IMR-90 (cell line): ENCODE measurements at regions not wholly inside any gene's neighbourhood (a gene's known extent, or its start where the extent isn't known, plus 50 kb on each side); places are given as distances from the start of the nearest gene placed in this dataset.
A peak's percentile ranks its signal among the peaks of the same experiment; 100 is the strongest.

Source experiments
- ATAC-seq: fragments of 200-7000 bp; cut with Tn5 transposase; 2 replicates; pipeline ENCODE4 v1.9.1; 2020; ENCODE audit warnings: low read depth, mild to moderate bottlenecking, moderate library complexity
- BruUV-seq: library from RNA; stranded (reverse); fragments of 400-500 nt; replicated peaks from 2 replicates; lab custom pipeline; 2021; lab: Mats Ljungman, UMichigan
- CTCF ChIA-PET: fragments of 300-600 bp; formaldehyde crosslinking; extraction: SDS; loops from one replicate; lab custom pipeline; 2021; ENCODE audit warnings: antibody characterized with exemption; lab: Yijun Ruan, JAX
- POLR2A ChIA-PET: fragments of 300-600 bp; sonication (Branson Sonifier 250); formaldehyde crosslinking; loops from one replicate; lab custom pipeline; 2022; ENCODE audit warnings: antibody characterized with exemption; ENCODE audit not compliant: unreplicated experiment; lab: Charles Lee
- DNase-seq: peaks from one replicate; pipeline ENCODE4 v3.0.0; 2013
- H2AFZ ChIP-seq: replicated peaks from 2 replicates; pipeline ENCODE3; 2013; ENCODE audit warnings: low read length, mild to moderate bottlenecking; ENCODE audit not compliant: poor library complexity
- H2AK5ac ChIP-seq: 2 replicates; pipeline ENCODE4 v1.6.1; 2013; ENCODE audit warnings: low read depth, low read length, inconsistent platforms
- H2AK9ac ChIP-seq: replicated peaks from 2 replicates; pipeline ENCODE3; 2013; ENCODE audit warnings: mild to moderate bottlenecking, low read depth, low read length, moderate library complexity; ENCODE audit not compliant: poor library complexity
- H2BK120ac ChIP-seq: 2 replicates; pipeline ENCODE4 v1.6.1; 2013; ENCODE audit warnings: low read depth, low read length, inconsistent platforms
- H2BK15ac ChIP-seq: 3 replicates; pipeline ENCODE4 v1.6.1; 2013; ENCODE audit warnings: low read depth, low read length, inconsistent platforms
- H2BK20ac ChIP-seq: 2 replicates; pipeline ENCODE4 v1.6.1; 2013; ENCODE audit warnings: low read depth, mild to moderate bottlenecking, inconsistent platforms, low read length, moderate library complexity
- H2BK5ac ChIP-seq: 2 replicates; pipeline ENCODE4 v1.6.1; 2013; ENCODE audit warnings: mild to moderate bottlenecking, low read depth, low read length, inconsistent platforms; ENCODE audit not compliant: poor library complexity, severe bottlenecking
- H3K14ac ChIP-seq: replicated peaks from 2 replicates; pipeline ENCODE4 v1.6.1; 2013; ENCODE audit warnings: low read depth, low read length, inconsistent platforms
- H3K18ac ChIP-seq: 2 replicates; pipeline ENCODE4 v1.6.1; 2013; ENCODE audit warnings: low read depth, low read length, control low read depth
- H3K23ac ChIP-seq: 2 replicates; pipeline ENCODE4 v1.6.1; 2013; ENCODE audit warnings: low read depth, low read length, inconsistent platforms
- H3K27ac ChIP-seq: 2 replicates; pipeline ENCODE4 v1.5.1; 2013; ENCODE audit warnings: mild to moderate bottlenecking, control low read depth, low read length; ENCODE audit not compliant: insufficient read depth
- H3K27me3 ChIP-seq: 2 replicates; pipeline ENCODE4 v1.6.1; 2013; ENCODE audit warnings: low read length; ENCODE audit not compliant: control insufficient read depth, insufficient read depth
- H3K36me3 ChIP-seq: 2 replicates; pipeline ENCODE4 v1.6.1; 2013; ENCODE audit warnings: low read length, mixed read lengths; ENCODE audit not compliant: control insufficient read depth, insufficient read depth
- H3K4ac ChIP-seq: 2 replicates; pipeline ENCODE4 v1.6.1; 2013; ENCODE audit warnings: low read depth, low read length, inconsistent platforms
- H3K4me1 ChIP-seq: 2 replicates; pipeline ENCODE4 v1.6.1; 2013; ENCODE audit warnings: low read length, mixed read lengths; ENCODE audit not compliant: control insufficient read depth, insufficient read depth
- H3K4me2 ChIP-seq: 2 replicates; pipeline ENCODE4 v1.6.1; 2013; ENCODE audit warnings: low read depth, mild to moderate bottlenecking, control low read depth, low read length, moderate library complexity
- H3K4me3 ChIP-seq: 2 replicates; pipeline ENCODE4 v1.5.1; 2013; ENCODE audit warnings: low read depth, mild to moderate bottlenecking, control low read depth, low read length, moderate library complexity; ENCODE audit not compliant: insufficient read depth
- H3K56ac ChIP-seq: 2 replicates; pipeline ENCODE4 v1.6.1; 2013; ENCODE audit warnings: low read length, inconsistent platforms; ENCODE audit not compliant: insufficient read depth; ENCODE audit errors: extremely low read depth
- H3K79me1 ChIP-seq, 2 experiments: 2 replicates each; pipeline ENCODE4 v1.6.1; 2013; ENCODE audit warnings: low read length in 2 of 2, inconsistent platforms in 1 of 2, low read depth in 1 of 2
- H3K9ac ChIP-seq: 2 replicates; pipeline ENCODE4 v1.6.1; 2013; ENCODE audit warnings: low read depth, low read length, control low read depth
- H3K9me1 ChIP-seq: 2 replicates; pipeline ENCODE4 v1.6.1; 2013; ENCODE audit warnings: low read length, inconsistent platforms; ENCODE audit not compliant: insufficient read depth
- H3K9me3 ChIP-seq: 2 replicates; pipeline ENCODE4 v1.6.1; 2013; ENCODE audit warnings: low read length; ENCODE audit not compliant: control insufficient read depth, insufficient read depth
- H4K20me1 ChIP-seq: 2 replicates; pipeline ENCODE4 v1.6.1; 2013; ENCODE audit warnings: low read length, inconsistent platforms; ENCODE audit not compliant: insufficient read depth
- H4K5ac ChIP-seq: 2 replicates; pipeline ENCODE4 v1.6.1; 2013; ENCODE audit warnings: mild to moderate bottlenecking, low read depth, low read length, control low read depth
- H4K8ac ChIP-seq, 2 experiments: 2 replicates each; pipeline ENCODE4 v1.6.1; 2013; ENCODE audit warnings: low read depth in 2 of 2, low read length in 2 of 2, control low read depth in 1 of 2, inconsistent platforms in 1 of 2
- H4K91ac ChIP-seq: 2 replicates; pipeline ENCODE4 v1.6.1; 2013; ENCODE audit warnings: low read depth, low read length, inconsistent platforms; ENCODE audit not compliant: insufficient read depth
- BHLHE40 ChIP-seq: fragments of 150-350 bp; IDR thresholded peaks from 2 replicates; pipeline ENCODE4 v1.6.1; 2016; ENCODE audit warnings: mild to moderate bottlenecking, low read depth, low read length
- CEBPB ChIP-seq: IDR thresholded peaks from 2 replicates; pipeline ENCODE4 v1.6.1; 2012; ENCODE audit warnings: low read depth, low read length, improper control_type of control experiment
- CHD1 ChIP-seq: IDR thresholded peaks from 2 replicates; pipeline ENCODE4 v1.6.1; 2012; ENCODE audit warnings: low read depth, low read length, improper control_type of control experiment
- CTCF ChIP-seq: conservative IDR thresholded peaks from 2 replicates; pipeline ENCODE4 v1.5.1; 2012; ENCODE audit warnings: mild to moderate bottlenecking, low read depth, low read length, improper control_type of control experiment
- ELK1 ChIP-seq: fragments of 150-350 bp; IDR thresholded peaks from 2 replicates; pipeline ENCODE4 v1.6.1; 2016; ENCODE audit warnings: low read depth, mild to moderate bottlenecking, low read length, moderate library complexity, borderline replicate concordance
- FOS ChIP-seq: fragments of 150-350 bp; IDR thresholded peaks from 2 replicates; pipeline ENCODE4 v1.6.1; 2016; ENCODE audit warnings: low read depth, low read length
- MAFK ChIP-seq: IDR thresholded peaks from 2 replicates; pipeline ENCODE4 v1.6.1; 2012; ENCODE audit warnings: low read depth, low read length, improper control_type of control experiment
- MAZ ChIP-seq: IDR thresholded peaks from 2 replicates; pipeline ENCODE4 v1.6.1; 2012; ENCODE audit warnings: low read depth, mild to moderate bottlenecking, low read length, improper control_type of control experiment, moderate library complexity, borderline replicate concordance
- MXI1 ChIP-seq: IDR thresholded peaks from 2 replicates; pipeline ENCODE4 v1.6.1; 2012; ENCODE audit warnings: low read depth, mild to moderate bottlenecking, low read length, moderate library complexity, borderline replicate concordance
- NFE2L2 ChIP-seq: fragments of 150-350 bp; IDR thresholded peaks from 2 replicates; pipeline ENCODE4 v1.6.1; 2016; ENCODE audit warnings: low read depth, mild to moderate bottlenecking, low read length
- POLR2A ChIP-seq: IDR thresholded peaks from 2 replicates; pipeline ENCODE4 v1.6.1; 2012; ENCODE audit warnings: mild to moderate bottlenecking, low read depth, low read length
- RAD21 ChIP-seq: IDR thresholded peaks from 2 replicates; pipeline ENCODE4 v1.6.1; 2012; ENCODE audit warnings: low read length, improper control_type of control experiment
- RCOR1 ChIP-seq: IDR thresholded peaks from 2 replicates; pipeline ENCODE4 v1.6.1; 2012; ENCODE audit warnings: mild to moderate bottlenecking, low read length, improper control_type of control experiment; ENCODE audit not compliant: insufficient replicate concordance
- RFX5 ChIP-seq: IDR thresholded peaks from 2 replicates; pipeline ENCODE4 v1.8.0; 2012; ENCODE audit warnings: low read depth, mild to moderate bottlenecking, low read length, moderate library complexity
- SMC3 ChIP-seq: fragments of 150-350 bp; IDR thresholded peaks from 2 replicates; pipeline ENCODE4 v1.6.1; 2016; ENCODE audit warnings: low read depth, mild to moderate bottlenecking, antibody characterized with exemption, low read length, moderate library complexity
- USF2 ChIP-seq: fragments of 150-350 bp; IDR thresholded peaks from 2 replicates; pipeline ENCODE4 v1.6.1; 2017; ENCODE audit warnings: mild to moderate bottlenecking, antibody characterized with exemption, low read length, low read depth
- WGBS, 2 experiments: methylation state at CpG; one replicate each; pipeline versions ENCODE4 v1.1.5 to v1.1.7; 2013; ENCODE audit warnings: missing lambda C conversion rate in 2 of 2; ENCODE audit not compliant: insufficient read length in 1 of 2; ENCODE audit errors: extremely low coverage in 2 of 2; 5-methylcytosine and 5-hydroxymethylcytosine counted together
- dilution Hi-C: fragments of 300-500 bp; cut with HindIII; formaldehyde crosslinking; loops from one replicate; pipeline ENCODE4 v1.14.3; 2018; ENCODE audit warnings: low sequenced_read_pairs; ENCODE audit not compliant: unreplicated experiment
- in situ Hi-C: fragments of 300-500 bp; cut with MboI; formaldehyde crosslinking; loops from 3 replicates; pipeline ENCODE4 v1.14.3; 2019; ENCODE audit warnings: low sequenced_read_pairs, inconsistent platforms, mixed read lengths
- intact Hi-C: fragments of 100-400 bp; cut with micrococcal nuclease; formaldehyde crosslinking; loops from 2 replicates; pipeline ENCODE4 v1.10.0; 2022

GRCh38 chr5:124584991-124585715, 161.3 kb downstream of the ZNF608 start:
- no peak overlapping the region for H3K23ac ChIP-seq
- H3K79me1 ChIP-seq, result no peaks in the 10 kb centered on the region
- H3K4me3 ChIP-seq, result no peak overlapping the region
- H3K56ac ChIP-seq, result no peak overlapping the region
- H2BK20ac ChIP-seq, result no peak overlapping the region
- H3K4me1 ChIP-seq, result peaks cover 4% of the 10 kb centered on the region
- CTCF ChIA-PET, result interaction anchor here (0.6 kb wide), 1 partner anchor 62 kb away, joined by 3 read pairs; no protein-coding TSS in a partner anchor
- no peaks in the 10 kb centered on the region for H4K20me1 ChIP-seq
- H4K8ac ChIP-seq, result no peak overlapping the region
- WGBS, 2 experiments, result 80% methylated on average over 1 of the region's 4 CpGs; no CpG with 5 or more reads in 1 of the 2 experiments
- no peak overlapping the region for H2BK120ac ChIP-seq
- DNase-seq, result peak; percentile 31
- no peak overlapping the region for H4K5ac ChIP-seq
- H3K18ac ChIP-seq, result no peak overlapping the region
- H2AK5ac ChIP-seq, result peak overlapping the region; percentile 40; the same call in 1 of the 2 replicates
- H3K9ac ChIP-seq, result no peak overlapping the region
- no peak overlapping the region for H2BK15ac ChIP-seq
- H3K36me3 ChIP-seq, result no peaks in the 10 kb centered on the region
- no peak overlapping the region for H3K4me2 ChIP-seq
- no TSS peak for BruUV-seq
- no peaks in the 10 kb centered on the region for H3K9me3 ChIP-seq
- no peaks in the 10 kb centered on the region; the same call in 1 of the 2 replicates for H3K9me1 ChIP-seq
- H3K4ac ChIP-seq, result no peak overlapping the region
- H3K27ac ChIP-seq, result no peak overlapping the region
- POLR2A ChIA-PET, result no interaction called here
- dilution Hi-C loops (no loop called here), in situ Hi-C loops (no loop called here), intact Hi-C loops (no loop called here)
- no peak overlapping the region for H4K91ac ChIP-seq
- no peak overlapping the region for H2AK9ac ChIP-seq
- no peak overlapping the region for H3K14ac ChIP-seq
- no peak overlapping the region for H2BK5ac ChIP-seq
- ATAC-seq, result no peak
- H2AFZ ChIP-seq, result no peak overlapping the region
- no peak for TF ChIP-seq SMC3
- TF ChIP-seq NFE2L2, result no peak
- TF ChIP-seq CEBPB, result no peak
- TF ChIP-seq MAFK, result no peak
- TF ChIP-seq CHD1, result no peak
- no peak for TF ChIP-seq MXI1
- TF ChIP-seq RCOR1, result no peak
- TF ChIP-seq RAD21, result no peak
- no peak for TF ChIP-seq ELK1
- TF ChIP-seq BHLHE40, result no peak
- TF ChIP-seq USF2, result no peak
- no peak for TF ChIP-seq MAZ
- no peak for TF ChIP-seq RFX5
- no peak for TF ChIP-seq FOS
- TF ChIP-seq POLR2A, result no peak
- TF ChIP-seq CTCF, result no peak
- H3K27me3 ChIP-seq, result no peaks in the 10 kb centered on the region
